ENCODE measurements at regions not wholly inside any gene's neighbourhood (a gene's known extent, or its start where the extent isn't known, plus 50 kb on each side); places are given as distances from the start of the nearest gene placed in this dataset.
A peak's percentile ranks its signal among the peaks of the same experiment; 100 is the strongest.

DNA sequence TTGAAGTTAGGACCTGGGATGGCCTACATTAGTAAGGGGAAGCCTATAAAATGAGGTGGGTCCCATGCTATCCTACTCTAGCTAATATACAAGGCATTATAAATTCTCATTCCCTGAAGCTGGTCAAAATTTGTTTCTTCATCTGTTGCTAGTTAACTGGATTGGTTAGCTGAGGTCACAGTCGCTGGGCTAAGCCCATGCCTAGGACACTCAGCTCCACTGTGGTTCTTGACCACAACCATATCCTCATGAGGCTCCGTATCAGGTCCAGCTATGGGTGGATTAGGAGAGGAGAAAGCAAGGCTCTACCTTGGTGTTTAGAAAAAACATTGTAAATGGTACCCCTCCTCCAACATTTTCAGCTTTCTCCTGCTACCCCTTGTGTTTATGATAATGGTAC lies 52.8 kb upstream of the RAI14 start:
- DNase-seq: peak; percentile 5

DNA sequence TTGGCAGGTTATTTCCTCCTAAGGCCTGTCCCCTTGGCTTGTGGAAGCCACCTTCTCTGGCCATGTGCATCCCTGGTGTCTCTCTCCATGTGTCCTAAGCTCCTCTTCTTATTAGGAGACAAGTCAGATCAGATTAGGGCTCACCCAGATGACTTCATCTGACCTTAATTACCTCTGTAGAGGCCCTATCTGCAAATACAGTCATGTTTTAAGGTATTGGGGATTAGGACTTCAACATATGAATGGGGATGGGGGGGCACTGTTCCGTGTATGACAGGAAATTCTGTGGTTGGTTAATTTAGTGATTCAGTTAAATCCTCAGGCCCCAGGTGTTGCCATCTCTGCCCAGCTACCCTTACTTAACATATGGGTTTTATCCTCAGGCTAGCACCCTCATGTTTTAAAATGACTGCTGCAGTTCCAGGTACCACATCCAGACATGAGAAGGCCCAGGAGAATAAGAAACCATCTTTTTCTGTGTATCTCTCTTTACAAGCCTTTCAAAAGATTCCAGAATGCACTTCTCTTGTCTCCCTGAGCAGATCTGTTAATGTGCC lies 51.9 kb upstream of the RAI14 start:
- no peak for DNase-seq

DNA sequence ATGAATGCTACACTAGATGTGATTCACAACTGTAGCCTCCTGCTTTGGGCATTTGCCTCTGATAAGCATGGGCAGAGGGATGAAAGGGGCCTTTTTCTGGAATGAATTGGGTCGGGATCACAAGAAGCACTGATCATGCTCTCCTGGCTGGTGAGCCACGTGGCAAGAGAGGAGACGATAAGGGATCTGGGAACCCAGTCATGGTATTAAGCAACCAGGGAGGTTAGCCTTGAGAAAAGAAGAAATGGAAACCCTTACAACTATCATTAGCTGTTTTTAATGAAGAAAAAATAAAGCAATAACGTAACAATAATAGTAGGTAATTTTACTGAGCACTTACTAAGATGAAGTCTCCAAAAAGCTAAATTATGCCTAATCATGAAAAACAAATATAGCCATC lies 50.0 kb upstream of the RAI14 start:
- no peak for DNase-seq
